Activated naive CD8-positive, alpha-beta T cell treated with anti-CD3 and anti-CD28 coated beads, Interleukin-2, amount 50 U/mL, for 24 hours (primary cell): ENCODE measurements at regions not wholly inside any gene's neighbourhood (a gene's known extent, or its start where the extent isn't known, plus 50 kb on each side); places are given as distances from the start of the nearest gene placed in this dataset.

Experiments
- ATAC-seq: fragments of 150-1000 bp; cut with Tn5 transposase; one replicate; pipeline ENCODE4 v1.10.0; 2021
- DNase-seq: peaks from one replicate; pipeline ENCODE4 v3.0.0; 2021
- H3K27ac Mint-ChIP-seq: one replicate; pipeline ENCODE4 v1.8.0; 2021; ENCODE audit warnings: mild to moderate bottlenecking, mixed read lengths
- H3K27me3 Mint-ChIP-seq: one replicate; pipeline ENCODE4 v1.8.0; 2021; ENCODE audit warnings: mixed read lengths
- H3K36me3 Mint-ChIP-seq: one replicate; pipeline ENCODE4 v1.8.0; 2021; ENCODE audit warnings: low read depth, mixed read lengths
- H3K4me1 Mint-ChIP-seq: one replicate; pipeline ENCODE4 v1.8.0; 2021; ENCODE audit warnings: mixed read lengths
- H3K4me3 Mint-ChIP-seq: one replicate; pipeline ENCODE4 v1.8.0; 2021; ENCODE audit warnings: mild to moderate bottlenecking, moderate library complexity, mixed read lengths
- H3K9me3 Mint-ChIP-seq: one replicate; pipeline ENCODE4 v1.8.0; 2021; ENCODE audit warnings: mixed read lengths

DNA sequence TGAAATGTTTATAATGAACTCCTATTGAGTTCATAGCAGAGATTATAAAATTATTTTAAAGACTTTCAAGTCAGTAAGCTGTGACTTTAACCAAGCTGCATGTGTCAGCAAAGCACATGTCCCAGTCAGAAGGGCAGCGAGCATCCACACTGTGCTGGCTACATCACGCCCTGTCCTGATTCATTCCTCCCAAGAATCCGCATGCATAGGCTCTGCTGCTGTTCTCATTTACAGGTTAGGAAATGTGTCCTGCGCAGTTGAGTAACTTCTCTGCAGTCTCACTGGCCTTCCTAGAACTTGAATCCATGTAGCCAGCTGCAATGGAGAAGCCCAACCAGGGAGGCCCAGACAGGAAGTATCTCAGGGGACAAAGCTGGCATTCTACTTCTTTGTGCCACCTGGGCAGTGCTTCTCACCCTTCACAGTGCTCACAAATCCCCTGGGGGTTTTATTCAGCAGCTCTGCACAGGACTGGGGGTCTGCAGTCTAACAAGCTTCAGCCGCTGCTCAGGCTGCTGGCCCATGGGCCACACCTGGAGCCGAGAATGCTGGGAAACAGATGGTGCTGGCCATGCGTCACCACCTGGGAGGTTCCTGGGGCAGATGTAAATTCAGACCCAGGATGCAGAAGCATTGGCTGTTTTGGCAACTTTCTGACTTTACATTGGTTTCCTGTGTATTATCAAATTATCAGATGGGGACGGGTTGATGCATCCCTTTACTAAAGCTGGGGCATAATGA lies 192.8 kb upstream of the GDF10 start:
- Mint-ChIP-seq H3K27me3 (no peaks in the 10 kb centered on the region), H3K36me3 (no peaks in the 10 kb centered on the region), H3K4me3 (no peak overlapping the region), H3K4me1 (peaks cover 9% of the 10 kb centered on the region), H3K9me3 (no peaks in the 10 kb centered on the region), H3K27ac (no peak overlapping the region)
- ATAC-seq: no peak
- no peak for DNase-seq

DNA sequence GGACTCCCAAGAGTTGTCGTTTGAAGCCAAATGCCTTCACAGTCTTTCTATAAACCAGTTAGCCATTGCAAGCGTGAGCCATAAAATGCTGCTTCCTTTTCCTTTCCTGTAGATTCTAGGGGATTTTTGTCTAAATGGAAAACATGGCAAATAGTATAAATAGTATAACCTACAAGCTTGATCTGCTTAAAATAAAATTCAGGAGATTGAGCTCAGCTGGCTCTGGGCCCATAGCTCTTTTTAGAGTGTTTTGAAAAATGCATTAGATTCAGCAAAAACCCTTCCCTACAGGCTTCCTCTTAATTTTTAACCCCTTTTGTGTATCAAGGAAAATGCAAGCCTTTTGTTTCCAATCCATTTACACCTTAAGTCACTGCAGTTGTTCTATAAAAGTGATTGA lies 190.1 kb upstream of the GDF10 start:
- Mint-ChIP-seq H3K9me3 (no peaks in the 10 kb centered on the region), H3K36me3 (no peaks in the 10 kb centered on the region), H3K4me3 (no peak overlapping the region), H3K4me1 (peaks cover 9% of the 10 kb centered on the region), H3K27ac (no peak overlapping the region), H3K27me3 (no peaks in the 10 kb centered on the region)
- ATAC-seq (no peak), DNase-seq (no peak)

DNA sequence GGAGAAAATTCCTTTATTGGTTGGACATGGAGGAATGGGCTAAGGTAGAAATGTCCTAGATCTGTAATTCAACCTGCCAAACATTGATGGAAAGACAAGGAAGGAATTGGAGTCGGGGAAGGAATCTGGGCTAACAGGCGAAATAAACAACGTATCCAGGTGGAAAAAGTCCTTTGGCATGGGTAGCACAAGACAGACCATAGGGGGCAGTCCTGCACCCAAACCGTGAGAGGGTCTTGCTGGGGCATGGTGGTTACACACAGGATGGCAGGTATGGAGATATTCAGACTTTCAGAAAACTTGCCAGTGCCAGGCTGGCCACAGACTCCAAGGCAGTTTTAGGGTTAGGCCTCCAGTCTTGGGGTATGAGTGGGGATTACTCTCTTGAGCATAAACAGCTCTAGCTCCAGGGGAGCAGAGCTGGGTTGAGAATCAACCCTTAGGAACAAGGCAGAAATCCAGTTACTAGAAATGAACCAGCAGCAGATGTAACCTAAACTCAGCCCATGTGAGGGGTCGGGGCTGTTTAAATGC lies 188.6 kb upstream of the GDF10 start:
- Mint-ChIP-seq H3K27me3 (no peaks in the 10 kb centered on the region), H3K4me3 (no peak overlapping the region), H3K4me1 (peaks cover 9% of the 10 kb centered on the region), H3K9me3 (no peaks in the 10 kb centered on the region), H3K27ac (no peak overlapping the region), H3K36me3 (no peaks in the 10 kb centered on the region)
- DNase-seq (no peak), ATAC-seq (no peak)

DNA sequence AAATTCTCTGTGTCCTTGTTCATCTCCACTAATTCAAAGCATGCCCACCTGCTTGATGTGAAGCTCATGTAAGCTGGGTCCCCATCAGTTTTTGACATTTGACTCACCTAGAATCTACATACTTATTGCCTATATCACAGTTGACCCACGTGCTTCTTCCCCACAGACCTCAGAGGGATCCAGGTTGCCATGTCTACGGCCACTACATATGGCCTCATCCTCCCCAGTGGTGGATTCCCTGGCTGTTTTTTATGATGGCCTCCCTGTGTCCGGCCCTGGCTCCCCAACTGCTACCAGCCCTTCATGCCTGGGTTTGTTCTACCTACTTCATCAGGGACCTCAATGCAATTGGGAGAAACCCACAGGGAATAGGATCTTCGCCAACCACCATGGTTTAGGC lies 187.4 kb upstream of the GDF10 start:
- Mint-ChIP-seq H3K27ac (no peak overlapping the region), H3K9me3 (no peaks in the 10 kb centered on the region), H3K4me3 (no peak overlapping the region), H3K27me3 (no peaks in the 10 kb centered on the region), H3K36me3 (no peaks in the 10 kb centered on the region), H3K4me1 (peaks cover 5% of the 10 kb centered on the region)
- ATAC-seq (no peak), DNase-seq (no peak)

DNA sequence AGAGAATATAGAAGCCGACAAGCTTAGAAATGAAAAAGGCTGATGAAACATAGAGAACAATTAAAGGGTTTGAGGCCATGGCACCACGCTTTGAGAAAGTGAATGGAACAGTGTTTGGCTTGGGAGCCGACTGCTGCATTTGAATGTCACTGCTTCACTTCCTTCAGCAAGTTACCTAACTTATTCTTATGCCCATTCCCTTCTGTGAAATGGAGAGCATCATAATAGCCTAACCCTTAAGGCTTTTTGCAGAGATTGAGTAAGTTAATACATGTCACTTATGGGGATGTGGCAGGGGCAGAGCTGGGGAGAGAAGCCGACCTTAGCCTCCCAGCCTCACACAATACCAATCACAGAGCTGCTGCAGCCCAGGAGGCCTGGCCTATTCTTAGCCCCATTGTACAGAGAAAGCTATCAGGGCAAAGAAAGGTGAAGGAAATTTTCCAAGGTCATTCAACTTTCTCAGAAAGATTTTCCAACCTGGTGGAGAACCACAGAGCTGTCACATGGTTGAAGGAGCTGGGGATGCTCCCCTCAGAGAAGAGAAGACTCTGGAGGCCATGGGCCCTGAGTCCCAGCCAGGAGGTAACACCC lies 186.0 kb upstream of the GDF10 start:
- H3K4me1 Mint-ChIP-seq: peaks cover 5% of the 10 kb centered on the region
- ATAC-seq (no peak), DNase-seq (no peak)
- no peaks in the 10 kb centered on the region for H3K36me3 Mint-ChIP-seq
- no peaks in the 10 kb centered on the region for H3K27me3 Mint-ChIP-seq
- no peak overlapping the region for H3K27ac Mint-ChIP-seq
- no peaks in the 10 kb centered on the region for H3K9me3 Mint-ChIP-seq
- H3K4me3 Mint-ChIP-seq: no peak overlapping the region

DNA sequence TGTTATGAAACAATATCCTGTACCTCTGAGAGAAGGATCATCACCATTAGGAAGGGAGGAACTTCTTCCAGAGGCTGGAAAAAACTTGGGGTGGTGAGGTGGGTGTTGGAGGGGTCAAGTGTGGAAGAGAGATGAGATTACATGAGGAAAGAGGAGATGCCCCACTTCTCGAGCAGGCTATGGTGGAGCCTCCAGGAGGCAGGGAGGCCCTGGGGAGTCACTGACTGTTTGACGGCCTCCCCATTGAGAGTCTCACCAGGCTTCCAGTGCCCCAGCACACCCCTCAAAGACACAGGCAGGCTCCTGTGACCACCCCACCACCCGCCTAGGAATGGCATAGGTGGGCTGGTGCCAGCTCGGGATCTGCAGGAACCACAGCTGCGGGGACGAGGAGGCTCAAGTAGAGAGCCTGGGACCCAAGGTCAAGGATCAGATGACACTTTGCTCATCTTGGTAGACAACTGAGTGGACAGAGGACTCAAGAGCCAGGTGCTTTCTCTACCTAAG lies 185.3 kb upstream of the GDF10 start:
- Mint-ChIP-seq H3K4me3 (no peak overlapping the region), H3K27ac (no peak overlapping the region), H3K9me3 (no peaks in the 10 kb centered on the region), H3K27me3 (no peaks in the 10 kb centered on the region), H3K36me3 (no peaks in the 10 kb centered on the region), H3K4me1 (peaks cover 5% of the 10 kb centered on the region)
- DNase-seq: no peak
- no peak for ATAC-seq

DNA sequence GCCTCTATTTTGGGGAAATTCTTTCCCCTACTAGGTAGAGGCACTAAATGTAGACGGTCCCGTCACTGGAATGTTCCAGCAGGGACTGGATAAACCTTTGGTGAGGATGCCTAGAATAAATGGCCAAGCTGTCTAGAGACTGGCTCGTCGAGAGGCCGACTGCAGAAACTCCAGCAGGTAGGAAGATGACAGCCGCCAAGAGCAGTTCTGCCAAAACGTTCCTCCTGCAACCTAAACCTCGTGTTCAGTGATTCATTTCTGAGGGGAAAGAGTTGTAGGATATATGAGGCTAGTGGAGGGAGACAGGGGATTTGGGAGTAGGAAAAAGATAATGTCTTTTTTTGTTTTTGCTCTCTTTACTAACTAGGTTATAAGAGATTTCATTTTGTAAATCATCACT lies 184.7 kb upstream of the GDF10 start:
- no peaks in the 10 kb centered on the region for H3K27me3 Mint-ChIP-seq
- peaks cover 5% of the 10 kb centered on the region for H3K4me1 Mint-ChIP-seq
- H3K36me3 Mint-ChIP-seq: no peaks in the 10 kb centered on the region
- H3K9me3 Mint-ChIP-seq: no peaks in the 10 kb centered on the region
- ATAC-seq (no peak), DNase-seq (no peak)
- H3K4me3 Mint-ChIP-seq: no peak overlapping the region
- H3K27ac Mint-ChIP-seq: no peak overlapping the region

DNA sequence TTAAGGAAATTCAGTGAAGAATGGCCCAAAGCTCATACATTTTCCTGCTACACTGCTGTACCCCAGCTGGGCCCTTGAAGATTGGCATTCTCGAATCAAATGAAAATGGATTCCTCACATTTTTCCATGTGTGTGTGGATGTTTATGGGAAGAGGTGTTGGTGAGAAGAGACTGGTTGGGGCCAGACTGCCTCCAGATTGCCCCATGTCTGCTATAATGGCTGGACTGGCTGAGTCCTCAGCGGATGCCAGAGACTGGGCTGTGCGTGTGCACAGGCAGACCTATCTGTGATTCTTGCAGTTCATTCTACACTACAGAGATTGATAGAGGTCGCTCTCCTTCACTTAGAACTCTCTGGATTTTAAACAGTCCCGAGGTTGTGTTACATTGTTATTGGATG lies 183.6 kb upstream of the GDF10 start:
- no peak for ATAC-seq
- Mint-ChIP-seq H3K4me3 (no peak overlapping the region), H3K9me3 (no peaks in the 10 kb centered on the region), H3K27ac (no peak overlapping the region), H3K4me1 (peaks cover under 1% of the 10 kb centered on the region), H3K36me3 (no peaks in the 10 kb centered on the region), H3K27me3 (no peaks in the 10 kb centered on the region)
- no peak for DNase-seq

DNA sequence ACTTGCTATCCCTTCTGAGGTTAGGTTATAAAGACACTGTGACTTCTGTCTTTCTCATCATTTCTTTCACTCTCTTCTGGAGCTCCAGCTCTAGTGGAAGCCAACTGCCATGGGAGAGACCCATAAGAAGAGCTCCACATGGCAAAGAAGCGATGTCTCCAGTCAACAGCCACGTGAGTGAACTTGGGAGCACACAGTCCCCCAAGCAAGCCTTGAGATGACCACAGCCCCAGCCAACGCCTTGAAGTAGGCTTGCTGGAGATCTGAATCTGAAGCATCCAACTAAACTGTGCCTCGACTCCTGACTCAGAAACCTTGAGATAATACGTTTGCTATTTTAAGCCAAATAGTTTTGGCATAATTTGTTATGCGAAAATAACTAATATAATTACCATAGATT lies 181.7 kb upstream of the GDF10 start:
- ATAC-seq (no peak), DNase-seq (no peak)
- no peak overlapping the region for H3K4me3 Mint-ChIP-seq
- H3K4me1 Mint-ChIP-seq: no peaks in the 10 kb centered on the region
- H3K9me3 Mint-ChIP-seq: no peaks in the 10 kb centered on the region
- H3K36me3 Mint-ChIP-seq: no peaks in the 10 kb centered on the region
- no peaks in the 10 kb centered on the region for H3K27me3 Mint-ChIP-seq
- H3K27ac Mint-ChIP-seq: no peak overlapping the region

DNA sequence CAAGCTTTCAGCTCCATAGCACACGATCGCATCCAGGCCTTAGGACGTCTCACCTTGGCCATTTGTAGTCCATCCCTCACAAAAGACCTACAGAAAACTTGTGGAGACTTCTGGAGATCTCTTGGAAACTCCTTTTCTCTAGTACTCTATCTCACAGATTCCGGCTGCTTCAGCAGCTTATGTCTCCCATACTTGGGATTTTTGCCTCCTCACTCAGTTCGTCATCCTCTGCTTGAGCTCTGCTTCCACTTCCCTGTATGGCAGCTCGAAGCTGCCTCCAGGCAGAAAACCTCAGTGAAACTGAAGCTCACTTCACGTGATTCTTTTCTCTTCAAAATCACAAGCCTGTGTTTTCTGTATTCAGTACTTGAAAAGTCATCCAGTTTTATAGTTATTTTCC lies 178.7 kb upstream of the GDF10 start:
- DNase-seq (no peak), ATAC-seq (no peak)
- Mint-ChIP-seq H3K36me3 (no peaks in the 10 kb centered on the region), H3K9me3 (no peaks in the 10 kb centered on the region), H3K4me1 (peaks cover 5% of the 10 kb centered on the region), H3K4me3 (no peak overlapping the region), H3K27me3 (no peaks in the 10 kb centered on the region), H3K27ac (no peak overlapping the region)

DNA sequence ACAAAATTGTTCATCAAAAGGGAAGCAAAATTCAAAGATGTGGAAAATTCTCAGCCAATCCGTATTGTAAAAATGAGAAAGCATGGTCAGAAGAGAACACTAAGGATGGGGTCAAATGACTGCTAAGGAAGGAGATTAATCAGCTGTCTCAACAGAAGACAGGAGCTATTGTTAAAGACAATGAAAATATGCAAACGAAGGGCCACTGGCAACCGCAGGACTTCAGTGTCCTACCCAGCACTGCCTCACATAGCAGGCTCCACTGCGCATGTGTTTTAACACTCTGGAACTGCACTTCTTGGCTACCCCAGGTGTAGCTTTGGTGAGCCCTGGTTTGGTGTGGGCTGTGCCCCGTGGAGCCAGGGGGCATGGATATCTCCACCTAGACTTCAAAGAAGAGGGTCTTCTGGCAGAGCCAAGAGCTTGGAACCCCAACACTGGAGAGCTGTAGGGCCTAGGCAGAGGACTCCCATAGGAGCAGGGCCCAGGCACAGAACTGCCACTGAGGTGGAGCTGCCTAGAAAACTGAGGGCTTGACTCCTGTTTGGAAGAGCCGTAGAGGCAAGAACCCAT lies 176.2 kb upstream of the GDF10 start:
- ATAC-seq: no peak
- no peak for DNase-seq

DNA sequence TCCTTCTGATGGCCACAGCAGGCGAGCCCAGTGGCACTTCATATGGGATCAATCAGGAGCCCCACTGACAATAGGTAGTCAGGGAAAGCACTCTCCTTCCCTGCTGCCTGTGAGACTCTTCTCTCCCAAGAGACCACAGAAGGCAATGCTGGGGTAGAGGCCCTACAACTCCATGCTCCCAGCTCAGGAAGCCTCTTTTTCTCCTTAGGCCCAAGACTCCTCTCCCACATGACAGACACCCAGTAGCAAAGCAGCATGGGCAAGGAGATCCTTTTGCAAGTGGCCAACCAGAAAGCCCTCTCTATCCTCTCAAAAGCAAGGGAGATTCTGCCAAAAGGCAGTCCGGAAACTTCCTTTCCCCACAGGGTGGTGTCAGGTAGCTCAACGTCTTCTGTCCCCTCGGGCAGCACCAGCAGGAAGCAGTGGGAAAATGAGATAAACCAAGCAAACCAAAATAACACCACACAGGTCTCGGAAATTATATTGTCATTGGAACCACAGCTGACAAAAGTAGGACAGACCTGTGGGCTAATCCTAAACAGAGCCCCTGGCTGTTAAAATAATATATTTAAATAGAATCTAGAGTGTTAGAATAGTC lies 172.7 kb upstream of the GDF10 start:
- Mint-ChIP-seq H3K4me3 (no peak overlapping the region), H3K27me3 (no peaks in the 10 kb centered on the region), H3K4me1 (peaks cover 22% of the 10 kb centered on the region), H3K9me3 (no peaks in the 10 kb centered on the region), H3K27ac (no peak overlapping the region), H3K36me3 (no peaks in the 10 kb centered on the region)
- ATAC-seq (peak; percentile 28), DNase-seq (no peak)

More for the DNA sequence above, 176.2 kb upstream of the GDF10 start:
- H3K36me3 Mint-ChIP-seq: no peaks in the 10 kb centered on the region
- H3K27ac Mint-ChIP-seq: no peak overlapping the region
- no peak overlapping the region for H3K4me3 Mint-ChIP-seq
- no peaks in the 10 kb centered on the region for H3K9me3 Mint-ChIP-seq
- peaks cover 15% of the 10 kb centered on the region for H3K4me1 Mint-ChIP-seq
- H3K27me3 Mint-ChIP-seq: no peaks in the 10 kb centered on the region

DNA sequence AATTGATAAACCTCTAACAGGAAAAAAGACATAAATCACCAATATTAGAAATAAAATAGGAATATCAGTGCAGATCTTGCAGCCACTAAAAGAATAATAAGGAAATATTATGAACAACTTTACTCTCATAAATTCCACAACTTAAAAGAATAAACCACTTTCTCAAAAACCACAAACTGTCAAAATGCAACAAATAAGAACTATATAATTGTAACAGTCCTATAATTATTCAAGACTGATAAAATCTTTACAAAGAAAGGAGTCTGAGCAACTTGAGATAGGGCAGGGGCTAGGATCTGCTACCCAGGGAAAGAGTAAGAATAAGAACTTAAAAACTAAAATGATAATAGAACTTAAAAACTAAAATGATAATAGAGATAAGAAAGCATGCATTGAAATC lies 169.5 kb upstream of the GDF10 start:
- DNase-seq (no peak), ATAC-seq (no peak)
- no peak overlapping the region for H3K27ac Mint-ChIP-seq
- no peak overlapping the region for H3K4me3 Mint-ChIP-seq
- no peaks in the 10 kb centered on the region for H3K27me3 Mint-ChIP-seq
- no peaks in the 10 kb centered on the region for H3K9me3 Mint-ChIP-seq
- H3K4me1 Mint-ChIP-seq: peaks cover 29% of the 10 kb centered on the region
- H3K36me3 Mint-ChIP-seq: no peaks in the 10 kb centered on the region

DNA sequence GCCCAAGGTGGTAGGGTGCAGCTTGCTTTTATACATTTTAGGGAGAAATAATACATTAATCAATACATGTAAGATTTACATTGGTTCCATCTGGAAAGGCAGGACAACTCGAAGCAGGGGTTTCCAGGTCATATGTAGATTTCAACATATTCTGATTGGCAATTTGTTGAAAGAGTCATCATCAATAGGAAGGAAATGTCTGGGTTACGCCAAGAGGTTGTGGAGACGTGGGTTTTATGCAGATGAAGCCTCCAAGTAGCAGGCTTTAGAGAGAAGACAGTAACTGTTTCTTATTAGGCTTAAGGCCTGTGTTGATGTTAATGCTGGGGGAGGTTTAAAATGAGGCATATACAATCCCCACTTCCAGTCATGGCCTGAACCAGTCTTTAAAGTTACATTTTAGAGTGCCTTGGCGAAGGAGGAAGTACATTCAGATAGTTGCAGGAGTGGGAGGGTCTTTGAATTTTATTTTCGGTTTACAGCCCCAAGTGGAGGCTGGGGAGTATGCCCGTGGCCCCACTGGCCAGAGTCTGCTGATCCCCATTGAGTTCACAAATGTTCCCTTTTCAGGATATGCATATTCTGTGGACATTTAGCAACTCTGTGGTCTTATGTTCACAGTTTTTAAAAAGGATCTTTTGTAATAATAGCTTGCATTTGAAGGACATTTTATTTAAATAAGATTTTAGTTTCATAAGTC lies 166.0 kb upstream of the GDF10 start:
- no peaks in the 10 kb centered on the region for H3K27me3 Mint-ChIP-seq
- peaks cover 14% of the 10 kb centered on the region for H3K4me1 Mint-ChIP-seq
- no peaks in the 10 kb centered on the region for H3K36me3 Mint-ChIP-seq
- no peaks in the 10 kb centered on the region for H3K9me3 Mint-ChIP-seq
- no peak for ATAC-seq
- DNase-seq: no peak
- no peak overlapping the region for H3K4me3 Mint-ChIP-seq
- H3K27ac Mint-ChIP-seq: no peak overlapping the region
